AG20443 (cell line): ENCODE measurements at regions not wholly inside any gene's neighbourhood (a gene's known extent, or its start where the extent isn't known, plus 50 kb on each side); places are given as distances from the start of the nearest gene placed in this dataset.

Experiments used
- DNase-seq: peaks from one replicate; pipeline ENCODE4 v3.0.0; 2012; ENCODE audit warnings: low spot score, mixed read lengths

GRCh38 chr1:17488995-17489767, 49.7 kb upstream of the RCC2 start:
- DNase-seq = peak; percentile 41
